Fibroblast of skin of back (primary cell): ENCODE measurements at regions not wholly inside any gene's neighbourhood (a gene's known extent, or its start where the extent isn't known, plus 50 kb on each side); places are given as distances from the start of the nearest gene placed in this dataset.
A peak's percentile ranks its signal among the peaks of the same experiment; 100 is the strongest.
"Not testable (repeated sequence)": the region's sequence is repeated elsewhere in the genome, so short reads cannot be mapped to it uniquely, and the experiment has no call there.

Experiments used
- DNase-seq: peaks from one replicate; pipeline ENCODE4 v3.0.0-alpha.2; 2013

- no peak for DNase-seq
These were observed 136.4 kb downstream of the SST start for GRCh38 chr3:187533797-187534196.

GRCh38 chr3:187531831-187532230 lies 138.4 kb downstream of the SST start:
- no peak for DNase-seq

GRCh38 chr3:187522890-187523289 lies 147.3 kb downstream of the SST start:
- DNase-seq, result no peak

GRCh38 chr3:187522293-187522692 lies 147.9 kb downstream of the SST start:
- no peak for DNase-seq

GRCh38 chr3:187521546-187521945 lies 148.6 kb downstream of the SST start:
- DNase-seq, result no peak

- peak; percentile 46 for DNase-seq
These were observed 149.9 kb downstream of the SST start for GRCh38 chr3:187520027-187520945.

- DNase-seq, result peak; percentile 94
These were observed 150.7 kb downstream of the SST start for GRCh38 chr3:187519428-187519890.

- DNase-seq, result no peak
These were observed 150.4 kb downstream of the RTP4 start for GRCh38 chr3:187518616-187519015.

- DNase-seq, result no peak
These were observed 150.0 kb downstream of the RTP4 start for GRCh38 chr3:187518207-187518606.

GRCh38 chr3:187516446-187517185 lies 148.4 kb downstream of the RTP4 start:
- peak; percentile 52 for DNase-seq

GRCh38 chr3:187507905-187508304 lies 139.7 kb downstream of the RTP4 start:
- no peak for DNase-seq

GRCh38 chr3:187507266-187507665 lies 139.1 kb downstream of the RTP4 start:
- no peak for DNase-seq

GRCh38 chr3:187504435-187504834 lies 136.2 kb downstream of the RTP4 start:
- DNase-seq, result peak; percentile 39

GRCh38 chr3:187498211-187498724 lies 130.1 kb downstream of the RTP4 start:
- DNase-seq, result no peak

- no peak for DNase-seq
These were observed 128.9 kb downstream of the RTP4 start for GRCh38 chr3:187497052-187497451.

- not testable (repeated sequence) for DNase-seq
These were observed 125.9 kb downstream of the RTP4 start for GRCh38 chr3:187494056-187494455.

GRCh38 chr3:187491371-187491770 lies 123.2 kb downstream of the RTP4 start:
- DNase-seq, result no peak

GRCh38 chr3:187490366-187490765 lies 122.2 kb downstream of the RTP4 start:
- no peak for DNase-seq

GRCh38 chr3:187484547-187485295 lies 116.5 kb downstream of the RTP4 start:
- no peak for DNase-seq

- no peak for DNase-seq
These were observed 113.2 kb downstream of the RTP4 start for GRCh38 chr3:187481426-187481825.

- not testable (repeated sequence) for DNase-seq
These were observed 107.4 kb downstream of the RTP4 start for GRCh38 chr3:187475613-187476012.

- peak; percentile 6 for DNase-seq
These were observed 105.7 kb downstream of the RTP4 start for GRCh38 chr3:187473778-187474406.
